ENCODE measurements at regions not wholly inside any gene's neighbourhood (a gene's known extent, or its start where the extent isn't known, plus 50 kb on each side); places are given as distances from the start of the nearest gene placed in this dataset.
"Not testable (repeated sequence)": the region's sequence is repeated elsewhere in the genome, so short reads cannot be mapped to it uniquely, and the experiment has no call there.

- no peak for DNase-seq (ENCODE audit: extremely low read depth, low read depth)
- H3K4me3 ChIP-seq (replicated peaks; ENCODE audit: low read depth, low read length): no peak overlapping the region
- TF ChIP-seq CTCF (IDR thresholded peaks at IDR 0.05; ENCODE audit: low read depth, low read length, missing control alignments): no peak
Measured at GRCh38 chr12:114500131-114500530, 94.2 kb upstream of the TBX5 start.

- no peak overlapping the region for H3K4me3 ChIP-seq (replicated peaks; ENCODE audit: low read depth, low read length)
- peak; percentile 45 for DNase-seq (ENCODE audit: extremely low read depth, low read depth)
- TF ChIP-seq CTCF (IDR thresholded peaks at IDR 0.05; ENCODE audit: low read depth, low read length, missing control alignments): no peak
Measured at GRCh38 chr12:114499338-114499737, 93.4 kb upstream of the TBX5 start.

GRCh38 chr12:114491916-114492315 lies 86.0 kb upstream of the TBX5 start:
- no peak for TF ChIP-seq CTCF (IDR thresholded peaks at IDR 0.05; ENCODE audit: low read depth, low read length, missing control alignments)
- no peak overlapping the region for H3K4me3 ChIP-seq (replicated peaks; ENCODE audit: low read depth, low read length)
- no peak for DNase-seq (ENCODE audit: extremely low read depth, low read depth)

GRCh38 chr12:114484822-114485459 lies 79.0 kb upstream of the TBX5 start:
- H3K4me3 ChIP-seq (replicated peaks; ENCODE audit: low read depth, low read length); DNase-seq (ENCODE audit: extremely low read depth, low read depth): not testable (repeated sequence)

GRCh38 chr12:114483996-114484395 lies 78.1 kb upstream of the TBX5 start:
- no peak for TF ChIP-seq CTCF (IDR thresholded peaks at IDR 0.05; ENCODE audit: low read depth, low read length, missing control alignments)
- H3K4me3 ChIP-seq (replicated peaks; ENCODE audit: low read depth, low read length): no peak overlapping the region
- no peak for DNase-seq (ENCODE audit: extremely low read depth, low read depth)

GRCh38 chr12:114481200-114481535 lies 75.2 kb upstream of the TBX5 start:
- no peak overlapping the region; the same call in 1 of the 2 replicates for H3K4me3 ChIP-seq (replicated peaks; ENCODE audit: low read depth, low read length)
- DNase-seq (ENCODE audit: extremely low read depth, low read depth): no peak
- no peak for TF ChIP-seq CTCF (IDR thresholded peaks at IDR 0.05; ENCODE audit: low read depth, low read length, missing control alignments)

GRCh38 chr12:114480337-114481199 lies 74.6 kb upstream of the TBX5 start:
- no peak for TF ChIP-seq CTCF (IDR thresholded peaks at IDR 0.05; ENCODE audit: low read depth, low read length, missing control alignments)
- DNase-seq (ENCODE audit: extremely low read depth, low read depth): no peak
- peak overlapping the region; percentile 35 for H3K4me3 ChIP-seq (replicated peaks; ENCODE audit: low read depth, low read length)

All from HFF-Myc (cell line).